OCI-LY1 (cell line): ENCODE measurements at regions not wholly inside any gene's neighbourhood (a gene's known extent, or its start where the extent isn't known, plus 50 kb on each side); places are given as distances from the start of the nearest gene placed in this dataset.

ENCODE experiments used
- H2AFZ ChIP-seq: fragments of 200-600 bp; sonication (generic), shearing (Covaris generic); 2 replicates; pipeline ENCODE4 v1.6.0; 2014; ENCODE audit warnings: antibody characterized with exemption, mild to moderate bottlenecking, low read length
- H3F3A ChIP-seq: fragments of 200-600 bp; sonication (generic), shearing (Covaris generic); 2 replicates; pipeline ENCODE4 v1.6.0; 2014; ENCODE audit warnings: mild to moderate bottlenecking, antibody characterized with exemption, low read length, moderate library complexity; ENCODE audit not compliant: insufficient read depth
- H3K27ac ChIP-seq: fragments of 200-600 bp; sonication (generic); 2 replicates; pipeline ENCODE4 v1.5.1; 2014; ENCODE audit warnings: low read length, mixed run types, mild to moderate bottlenecking, low read depth; ENCODE audit not compliant: poor library complexity, severe bottlenecking
- H3K27me3 ChIP-seq: fragments of 200-600 bp; sonication (generic); 2 replicates; pipeline ENCODE4 v1.6.0; 2014; ENCODE audit warnings: antibody characterized with exemption, mild to moderate bottlenecking, low read length, moderate library complexity; ENCODE audit not compliant: insufficient read depth
- H3K36me3 ChIP-seq: fragments of 200-600 bp; sonication (generic); 2 replicates; pipeline ENCODE4 v1.6.1; 2014; ENCODE audit warnings: mild to moderate bottlenecking, antibody characterized with exemption, low read length, moderate library complexity, mixed read lengths; ENCODE audit not compliant: insufficient read depth
- H3K4me1 ChIP-seq: fragments of 200-600 bp; sonication (generic); 2 replicates; pipeline ENCODE4 v1.5.1; 2014; ENCODE audit warnings: mild to moderate bottlenecking, low read length, moderate library complexity; ENCODE audit not compliant: insufficient read depth, severe bottlenecking
- H3K4me2 ChIP-seq: fragments of 200-600 bp; sonication (generic), shearing (Covaris generic); 2 replicates; pipeline ENCODE4 v1.6.1; 2014; ENCODE audit warnings: low read length
- H3K4me3 ChIP-seq: fragments of 200-600 bp; sonication (generic); 2 replicates; pipeline ENCODE4 v1.5.1; 2014; ENCODE audit warnings: low read length, low read depth, mild to moderate bottlenecking, mixed read lengths; ENCODE audit not compliant: poor library complexity, severe bottlenecking
- H3K79me2 ChIP-seq: fragments of 200-600 bp; shearing (Covaris generic); 2 replicates; pipeline ENCODE4 v1.6.1; 2016; ENCODE audit warnings: mixed run types, low read length, mixed read lengths; ENCODE audit not compliant: insufficient read depth
- H3K9ac ChIP-seq: fragments of 200-600 bp; sonication (generic), shearing (Covaris generic); 2 replicates; pipeline ENCODE4 v1.6.1; 2014; ENCODE audit warnings: mild to moderate bottlenecking, low read length, mixed read lengths
- H3K9me2 ChIP-seq: fragments of 200-600 bp; sonication (generic), shearing (Covaris generic); 2 replicates; pipeline ENCODE4 v1.6.1; 2014; ENCODE audit warnings: low read depth, mild to moderate bottlenecking, low read length, mixed read lengths
- H3K9me3 ChIP-seq: fragments of 200-600 bp; shearing (Covaris generic); 2 replicates; pipeline ENCODE4 v1.6.1; 2014; ENCODE audit warnings: low read length, mixed read lengths
- H4K20me1 ChIP-seq: fragments of 200-600 bp; sonication (generic), shearing (Covaris generic); 2 replicates; pipeline ENCODE4 v1.6.0; 2016; ENCODE audit warnings: mild to moderate bottlenecking, low read length; ENCODE audit not compliant: insufficient read depth
- CTCF ChIP-seq: fragments of 200-600 bp; sonication (generic), shearing (Covaris generic); IDR thresholded peaks from 2 replicates; pipeline ENCODE4 v1.5.1; 2017; ENCODE audit warnings: mild to moderate bottlenecking, antibody characterized with exemption, low read length, moderate library complexity, mixed read lengths
- EZH2 ChIP-seq: fragments of 200-600 bp; sonication (generic), shearing (Covaris generic); IDR thresholded peaks from 2 replicates; pipeline ENCODE4 v1.8.0; 2017; ENCODE audit warnings: borderline replicate concordance, mixed run types, mild to moderate bottlenecking, antibody characterized with exemption, low read length, moderate library complexity, mixed read lengths

- H3K4me2 ChIP-seq = no peak overlapping the region
- H3K4me3 ChIP-seq = no peak overlapping the region
- no peaks in the 10 kb centered on the region for H3K79me2 ChIP-seq
- H3K4me1 ChIP-seq = no peaks in the 10 kb centered on the region
- no peaks in the 10 kb centered on the region for H4K20me1 ChIP-seq
- H3K9ac ChIP-seq = no peak overlapping the region
- H3K9me3 ChIP-seq = no peaks in the 10 kb centered on the region
- H3K36me3 ChIP-seq = no peaks in the 10 kb centered on the region
- TF ChIP-seq CTCF = no peak
- no peak for TF ChIP-seq EZH2
- no peaks in the 10 kb centered on the region for H3F3A ChIP-seq
- H3K9me2 ChIP-seq = no peaks in the 10 kb centered on the region
- no peak overlapping the region for H2AFZ ChIP-seq
- no peak overlapping the region for H3K27ac ChIP-seq
- no peaks in the 10 kb centered on the region for H3K27me3 ChIP-seq
Observed at GRCh38 chr12:18151036-18151435, 61.0 kb upstream of the RERGL start.

- no peaks in the 10 kb centered on the region for H3K79me2 ChIP-seq
- no peaks in the 10 kb centered on the region for H3K9me3 ChIP-seq
- H3K4me1 ChIP-seq = no peaks in the 10 kb centered on the region
- no peak overlapping the region for H3K9ac ChIP-seq
- H2AFZ ChIP-seq = no peak overlapping the region
- no peaks in the 10 kb centered on the region for H3K36me3 ChIP-seq
- no peaks in the 10 kb centered on the region for H3K9me2 ChIP-seq
- H3K4me3 ChIP-seq = no peak overlapping the region
- no peak overlapping the region for H3K4me2 ChIP-seq
- no peak overlapping the region for H3K27ac ChIP-seq
- H4K20me1 ChIP-seq = no peaks in the 10 kb centered on the region
- H3K27me3 ChIP-seq = no peaks in the 10 kb centered on the region
- no peak for TF ChIP-seq CTCF
- TF ChIP-seq EZH2 = no peak
- H3F3A ChIP-seq = no peaks in the 10 kb centered on the region
Observed at GRCh38 chr12:18148961-18149360, 59.0 kb upstream of the RERGL start.

GRCh38 chr12:18146363-18146762 lies 56.4 kb upstream of the RERGL start:
- Histone ChIP-seq H3F3A (no peaks in the 10 kb centered on the region), H3K4me2 (no peak overlapping the region), H2AFZ (no peak overlapping the region), H3K27ac (no peak overlapping the region), H3K4me3 (no peak overlapping the region), H3K9me2 (no peaks in the 10 kb centered on the region), H3K4me1 (peaks cover 3% of the 10 kb centered on the region), H3K36me3 (no peaks in the 10 kb centered on the region), H4K20me1 (no peaks in the 10 kb centered on the region), H3K79me2 (no peaks in the 10 kb centered on the region), H3K9me3 (no peaks in the 10 kb centered on the region), H3K9ac (no peak overlapping the region), H3K27me3 (no peaks in the 10 kb centered on the region)
- TF ChIP-seq CTCF (no peak), EZH2 (no peak)
